K562 (cell line): ENCODE measurements at regions not wholly inside any gene's neighbourhood (a gene's known extent, or its start where the extent isn't known, plus 50 kb on each side); places are given as distances from the start of the nearest gene placed in this dataset.

Source experiments
- ATAC-seq: fragments of 200-7000 bp; cut with Tn5 transposase; 3 replicates; pipeline ENCODE4 v1.9.1; 2020; ENCODE audit warnings: moderate library complexity
- BruUV-seq: library from RNA; stranded (reverse); fragments of 400-500 nt; replicated peaks from 2 replicates; lab custom pipeline; 2021; lab: Mats Ljungman, UMichigan
- CTCF ChIA-PET: fragments of 300-600 bp; formaldehyde crosslinking; extraction: SDS; loops from one replicate; lab custom pipeline; 2021; ENCODE audit warnings: low intra/inter-chr PET ratio; lab: Yijun Ruan, JAX
- POLR2A ChIA-PET: fragments of 300-600, 350-650 bp; sonication (Branson Sonifier 250); formaldehyde crosslinking; extraction: SDS; loops from one replicate; lab custom pipeline; 2021; ENCODE audit warnings: antibody characterized with exemption, inconsistent platforms; lab: Yijun Ruan, JAX
- DNase-seq, 4 experiments: peaks; one replicate each; pipeline versions ENCODE4 v3.0.0 to v3.0.0-alpha.2; 2011 to 2018; ENCODE audit warnings: low spot score in 3 of 4, mixed read lengths in 3 of 4; ENCODE audit errors: extremely low read depth in 1 of 4
- FAIRE-seq: peaks from 2 replicates; lab custom pipeline; 2011; peaks lifted over from hg19 to GRCh38; lab: Jason Lieb, UNC
- H2AFZ ChIP-seq: 2 replicates; pipeline ENCODE4 v1.6.0; 2011; ENCODE audit warnings: low read depth, low read length, control low read depth, inconsistent platforms
- H3K27ac ChIP-seq: fragments of 200-600 bp; 3 replicates; pipeline ENCODE4 v1.8.0; 2011; ENCODE audit warnings: low read depth, mild to moderate bottlenecking, control low read depth, inconsistent platforms, low read length, moderate library complexity, mixed read lengths; ENCODE audit errors: extremely low read depth
- H3K27me3 ChIP-seq, 2 experiments: fragments of 300-600 bp in 1 of 2; 2 replicates in 1 of 2; 3 replicates in 1 of 2; pipeline versions ENCODE4 v1.6.0 to v1.8.0; 2011; ENCODE audit warnings: inconsistent platforms in 2 of 2, low read length in 2 of 2, mild to moderate bottlenecking in 1 of 2, mixed read lengths in 1 of 2, moderate library complexity in 1 of 2; ENCODE audit not compliant: control insufficient read depth in 2 of 2, insufficient read depth in 2 of 2
- H3K36me3 ChIP-seq: fragments of 300-600 bp; 3 replicates; pipeline ENCODE4 v1.8.0; 2011; ENCODE audit warnings: mild to moderate bottlenecking, low read length, inconsistent platforms; ENCODE audit not compliant: control insufficient read depth, insufficient read depth
- H3K4me1 ChIP-seq, 2 experiments: fragments of 200-600 bp in 1 of 2; replicated peaks in 1 of 2; 2 replicates in 1 of 2; 3 replicates in 1 of 2; pipeline versions ENCODE4 v1.5.1 to v1.8.0; 2011; ENCODE audit warnings: inconsistent platforms in 2 of 2, low read length in 2 of 2, mild to moderate bottlenecking in 1 of 2, mixed read lengths in 1 of 2, moderate library complexity in 1 of 2; ENCODE audit not compliant: control insufficient read depth in 2 of 2, insufficient read depth in 2 of 2
- H3K4me2 ChIP-seq: 2 replicates; pipeline ENCODE4 v1.6.1; 2011; ENCODE audit warnings: low read length, control low read depth, inconsistent platforms, mixed read lengths; ENCODE audit not compliant: insufficient read depth
- H3K4me3 ChIP-seq: fragments of 200-600 bp; sonication (generic), shearing (Covaris generic); 2 replicates; pipeline ENCODE4 v1.5.1; 2016; ENCODE audit warnings: control low read depth, inconsistent platforms
- H3K79me2 ChIP-seq: fragments of 200-600 bp; 3 replicates; pipeline ENCODE4 v1.8.0; 2011; ENCODE audit warnings: low read length, inconsistent platforms; ENCODE audit not compliant: control insufficient read depth, insufficient read depth
- H3K9ac ChIP-seq, 2 experiments: 2 replicates each; pipeline versions ENCODE4 v1.6.0 to v1.6.1; 2011; ENCODE audit warnings: low read depth in 2 of 2, low read length in 2 of 2, control low read depth in 1 of 2, inconsistent platforms in 1 of 2, mild to moderate bottlenecking in 1 of 2, mixed read lengths in 1 of 2; ENCODE audit not compliant: insufficient read depth in 1 of 2
- H3K9me1 ChIP-seq: one replicate; pipeline ENCODE4 v1.6.0; 2011; ENCODE audit warnings: inconsistent platforms, mild to moderate bottlenecking, low read length, moderate library complexity; ENCODE audit not compliant: control insufficient read depth, insufficient read depth
- H3K9me3 ChIP-seq: replicated peaks from 2 replicates; pipeline ENCODE4 v1.5.1; 2011; ENCODE audit warnings: low read depth, low read length, inconsistent platforms; ENCODE audit not compliant: control insufficient read depth, insufficient read depth
- H4K20me1 ChIP-seq: replicated peaks from 2 replicates; pipeline ENCODE4 v1.6.1; 2011; ENCODE audit warnings: low read length, inconsistent platforms, mixed read lengths; ENCODE audit not compliant: control insufficient read depth, insufficient read depth
- ATF2 ChIP-seq: sonication (generic); formaldehyde crosslinking; IDR thresholded peaks from 2 replicates; pipeline ENCODE4 v1.8.1; 2022; ENCODE audit warnings: missing genetic modification reagents
- BCL6 ChIP-seq: fragments of 250-450 bp; sonication (Bioruptor Pico); IDR thresholded peaks from 2 replicates; pipeline ENCODE4 v1.4.0; 2020
- CTCF ChIP-seq, 3 experiments: IDR thresholded peaks in 2 of 3; conservative IDR thresholded peaks in 1 of 3; 2 replicates each; pipeline ENCODE4 v1.5.1; 2011 to 2012; ENCODE audit warnings: low read length in 3 of 3, mild to moderate bottlenecking in 3 of 3, control low read depth in 2 of 3, improper control_type of control experiment in 1 of 3, inconsistent platforms in 1 of 3, low read depth in 1 of 3, mixed read lengths in 1 of 3, moderate library complexity in 1 of 3; ENCODE audit not compliant: insufficient read depth in 2 of 3
- HCFC1 ChIP-seq: IDR thresholded peaks from 2 replicates; pipeline ENCODE4 v1.6.1; 2012; ENCODE audit warnings: low read depth, low read length, improper control_type of control experiment
- MEF2A ChIP-seq: IDR thresholded peaks from 2 replicates; pipeline ENCODE4 v1.6.1; 2011; ENCODE audit warnings: low read depth, mild to moderate bottlenecking, low read length, moderate library complexity; ENCODE audit not compliant: control insufficient read depth
- VEZF1 ChIP-seq: fragments of 200-800 bp; sonication (Bioruptor generic); IDR thresholded peaks from 2 replicates; pipeline ENCODE4 v1.6.1; 2017; ENCODE audit warnings: missing genetic modification characterization, missing compliant biosample characterization
- YBX1 ChIP-seq: fragments of 450-650 bp; IDR thresholded peaks from 2 replicates; pipeline ENCODE4 v1.7.1; 2016; ENCODE audit warnings: mild to moderate bottlenecking
- ZNF263 ChIP-seq: sonication (generic); formaldehyde crosslinking; IDR thresholded peaks from 2 replicates; pipeline ENCODE4 v1.8.0; 2022; ENCODE audit warnings: mild to moderate bottlenecking, missing genetic modification reagents, borderline replicate concordance
- in situ Hi-C: fragments of 300-500 bp; cut with MboI; formaldehyde crosslinking; loops from 4 replicates; pipeline ENCODE4 v1.15.0; 2018; ENCODE audit warnings: inconsistent platforms, mixed read lengths
- intact Hi-C: fragments of 100-400 bp; cut with micrococcal nuclease; formaldehyde crosslinking; loops from 2 replicates; pipeline ENCODE4 v1.14.2; 2022
- TF ChIP-seq, protein P1 (sequence below): fragments of 450-650 bp; formaldehyde crosslinking; IDR thresholded peaks from 2 replicates; pipeline ENCODE4 v1.4.0; 2022; ENCODE audit warnings: missing genetic modification characterization
- TF ChIP-seq, protein P2 (sequence below): fragments of 450-650 bp; formaldehyde crosslinking; IDR thresholded peaks from 2 replicates; pipeline ENCODE4 v1.4.0; 2020; ENCODE audit warnings: mild to moderate bottlenecking, mixed read lengths

DNA sequence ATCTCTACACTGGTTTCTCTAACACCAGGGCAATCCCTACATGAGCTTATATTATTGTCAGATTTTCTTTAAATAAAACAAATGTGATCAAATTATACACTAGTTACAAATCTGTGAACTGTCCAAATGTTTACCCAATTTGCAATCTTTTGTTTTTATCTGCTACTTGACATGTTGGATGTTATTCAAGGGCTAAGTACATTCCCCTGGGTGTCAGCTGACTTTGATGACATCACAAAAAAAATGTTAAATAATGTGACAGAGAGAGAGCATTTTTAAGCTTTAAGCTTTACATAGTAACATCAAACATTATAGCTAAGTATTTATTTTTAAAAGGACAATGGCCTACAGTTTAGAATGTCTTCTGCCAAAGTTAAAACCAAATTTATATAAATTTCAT, 431.3 kb upstream of the PKN2 start:
- H4K20me1 ChIP-seq: no peaks in the 10 kb centered on the region
- no peaks in the 10 kb centered on the region for H3K79me2 ChIP-seq
- ChIA-PET CTCF (no interaction called here), POLR2A (no interaction called here)
- no peak overlapping the region for H3K9ac ChIP-seq
- H3K4me1 ChIP-seq: no peaks in the 10 kb centered on the region
- FAIRE-seq (no peak), ATAC-seq (no peak), DNase-seq (no peak)
- intact Hi-C loops (no loop called here), in situ Hi-C loops (no loop called here)
- H3K27me3 ChIP-seq: no peaks in the 10 kb centered on the region
- H3K4me2 ChIP-seq: no peak overlapping the region
- H3K9me3 ChIP-seq: no peaks in the 10 kb centered on the region
- no peaks in the 10 kb centered on the region for H3K9me1 ChIP-seq
- H3K4me3 ChIP-seq: no peak overlapping the region
- TF ChIP-seq CTCF (IDR thresholded peaks at IDR 0.05 in 2 of 3, conservative IDR thresholded peaks at IDR 0.05 in 1 of 3; ENCODE audit: insufficient read depth in 2 of 3, low read depth in 1 of 3, low read length in 3 of 3) (no peak), ZNF263 (CRISPR knock-in tag) (no peak), YBX1 (no peak), VEZF1 (CRISPR knock-in tag) (no peak), MEF2A (no peak), BCL6 (no peak), ATF2 (CRISPR knock-in tag) (no peak), HCFC1 (no peak)
- TF ChIP-seq, protein P1, sequence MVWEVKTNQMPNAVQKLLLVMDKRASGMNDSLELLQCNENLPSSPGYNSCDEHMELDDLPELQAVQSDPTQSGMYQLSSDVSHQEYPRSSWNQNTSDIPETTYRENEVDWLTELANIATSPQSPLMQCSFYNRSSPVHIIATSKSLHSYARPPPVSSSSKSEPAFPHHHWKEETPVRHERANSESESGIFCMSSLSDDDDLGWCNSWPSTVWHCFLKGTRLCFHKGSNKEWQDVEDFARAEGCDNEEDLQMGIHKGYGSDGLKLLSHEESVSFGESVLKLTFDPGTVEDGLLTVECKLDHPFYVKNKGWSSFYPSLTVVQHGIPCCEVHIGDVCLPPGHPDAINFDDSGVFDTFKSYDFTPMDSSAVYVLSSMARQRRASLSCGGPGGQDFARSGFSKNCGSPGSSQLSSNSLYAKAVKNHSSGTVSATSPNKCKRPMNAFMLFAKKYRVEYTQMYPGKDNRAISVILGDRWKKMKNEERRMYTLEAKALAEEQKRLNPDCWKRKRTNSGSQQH: no peak
- TF ChIP-seq, protein P2, sequence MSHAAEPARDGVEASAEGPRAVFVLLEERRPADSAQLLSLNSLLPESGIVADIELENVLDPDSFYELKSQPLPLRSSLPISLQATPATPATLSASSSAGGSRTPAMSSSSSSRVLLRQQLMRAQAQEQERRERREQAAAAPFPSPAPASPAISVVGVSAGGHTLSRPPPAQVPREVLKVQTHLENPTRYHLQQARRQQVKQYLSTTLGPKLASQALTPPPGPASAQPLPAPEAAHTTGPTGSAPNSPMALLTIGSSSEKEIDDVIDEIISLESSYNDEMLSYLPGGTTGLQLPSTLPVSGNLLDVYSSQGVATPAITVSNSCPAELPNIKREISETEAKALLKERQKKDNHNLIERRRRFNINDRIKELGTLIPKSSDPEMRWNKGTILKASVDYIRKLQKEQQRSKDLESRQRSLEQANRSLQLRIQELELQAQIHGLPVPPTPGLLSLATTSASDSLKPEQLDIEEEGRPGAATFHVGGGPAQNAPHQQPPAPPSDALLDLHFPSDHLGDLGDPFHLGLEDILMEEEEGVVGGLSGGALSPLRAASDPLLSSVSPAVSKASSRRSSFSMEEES: no peak
- no TSS peak for BruUV-seq
- H2AFZ ChIP-seq: no peak overlapping the region
- no peaks in the 10 kb centered on the region for H3K36me3 ChIP-seq
- H3K27ac ChIP-seq: no peak overlapping the region
